ENCODE measurements at regions not wholly inside any gene's neighbourhood (a gene's known extent, or its start where the extent isn't known, plus 50 kb on each side); places are given as distances from the start of the nearest gene placed in this dataset.

DNA sequence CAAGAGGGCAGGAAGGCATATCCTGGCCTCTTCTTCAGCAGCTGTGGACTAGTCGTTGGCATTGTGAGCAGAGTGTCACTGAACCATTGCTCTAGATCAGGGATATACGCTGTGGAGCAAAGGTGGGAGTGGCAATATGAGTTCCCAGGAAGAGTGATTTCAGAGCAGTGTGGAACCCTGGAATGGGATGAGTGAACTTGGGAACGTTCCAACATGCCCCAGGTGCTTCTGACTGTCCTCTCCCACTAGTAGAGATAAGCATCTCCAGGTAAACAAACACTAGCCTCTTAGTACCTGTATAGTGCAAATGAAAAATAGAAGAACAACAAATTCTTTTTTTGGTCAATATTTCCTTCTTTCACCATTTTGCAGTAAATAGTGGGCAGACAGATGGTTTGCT is 123.6 kb upstream of the VEPH1 start:
- TF ChIP-seq, protein P1, sequence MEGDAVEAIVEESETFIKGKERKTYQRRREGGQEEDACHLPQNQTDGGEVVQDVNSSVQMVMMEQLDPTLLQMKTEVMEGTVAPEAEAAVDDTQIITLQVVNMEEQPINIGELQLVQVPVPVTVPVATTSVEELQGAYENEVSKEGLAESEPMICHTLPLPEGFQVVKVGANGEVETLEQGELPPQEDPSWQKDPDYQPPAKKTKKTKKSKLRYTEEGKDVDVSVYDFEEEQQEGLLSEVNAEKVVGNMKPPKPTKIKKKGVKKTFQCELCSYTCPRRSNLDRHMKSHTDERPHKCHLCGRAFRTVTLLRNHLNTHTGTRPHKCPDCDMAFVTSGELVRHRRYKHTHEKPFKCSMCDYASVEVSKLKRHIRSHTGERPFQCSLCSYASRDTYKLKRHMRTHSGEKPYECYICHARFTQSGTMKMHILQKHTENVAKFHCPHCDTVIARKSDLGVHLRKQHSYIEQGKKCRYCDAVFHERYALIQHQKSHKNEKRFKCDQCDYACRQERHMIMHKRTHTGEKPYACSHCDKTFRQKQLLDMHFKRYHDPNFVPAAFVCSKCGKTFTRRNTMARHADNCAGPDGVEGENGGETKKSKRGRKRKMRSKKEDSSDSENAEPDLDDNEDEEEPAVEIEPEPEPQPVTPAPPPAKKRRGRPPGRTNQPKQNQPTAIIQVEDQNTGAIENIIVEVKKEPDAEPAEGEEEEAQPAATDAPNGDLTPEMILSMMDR (IDR thresholded peaks at IDR 0.05), result no peak
- TF ChIP-seq POLR2A (IDR thresholded peaks at IDR 0.05), result no peak

All from testis (tissue), 2 donors.